Suprapubic skin (tissue), 4 donors: ENCODE measurements at regions not wholly inside any gene's neighbourhood (a gene's known extent, or its start where the extent isn't known, plus 50 kb on each side); places are given as distances from the start of the nearest gene placed in this dataset.

ENCODE experiments used
- POLR2A ChIP-seq, 2 donors: fragments of 450-650 bp; IDR thresholded peaks; one replicate each; pipeline ENCODE4 v1.6.1; 2017; ENCODE audit warnings: antibody characterized with exemption in 2 of 2, mild to moderate bottlenecking in 2 of 2, moderate library complexity in 2 of 2
- POLR2AphosphoS5 ChIP-seq, 3 donors: sonication (generic); formaldehyde crosslinking; IDR thresholded peaks; one replicate each; pipeline ENCODE4 v1.6.1; 2017; ENCODE audit warnings: antibody characterized with exemption in 3 of 3
- TF ChIP-seq, protein P1 (sequence below), 2 donors: fragments of 200-600 bp in 1 of 2; fragments of 450-650 bp in 1 of 2; sonication (generic) in 1 of 2; IDR thresholded peaks; one replicate each; pipeline ENCODE4 v1.5.1; 2016 to 2019; ENCODE audit warnings: antibody characterized with exemption in 2 of 2, mild to moderate bottlenecking in 1 of 2, moderate library complexity in 1 of 2

DNA sequence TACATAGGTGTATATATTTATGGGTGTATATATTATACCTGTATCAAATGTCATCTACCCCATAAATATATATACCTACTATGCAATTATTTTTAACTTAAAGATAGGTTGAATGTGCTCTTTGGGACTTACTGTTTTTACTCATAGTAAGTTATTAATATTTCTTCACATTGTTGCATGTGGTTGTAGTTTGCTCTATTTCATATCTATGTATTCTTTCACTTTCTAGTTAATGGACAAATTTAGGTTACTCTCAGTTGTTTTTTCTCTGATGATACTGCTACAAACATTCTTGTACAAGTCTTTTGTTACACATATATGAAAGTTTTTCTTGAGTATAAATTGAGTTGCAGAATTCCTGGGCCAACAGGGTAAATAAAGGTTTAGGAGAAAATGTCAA, 601.8 kb upstream of the ID2 start:
- TF ChIP-seq, protein P1, sequence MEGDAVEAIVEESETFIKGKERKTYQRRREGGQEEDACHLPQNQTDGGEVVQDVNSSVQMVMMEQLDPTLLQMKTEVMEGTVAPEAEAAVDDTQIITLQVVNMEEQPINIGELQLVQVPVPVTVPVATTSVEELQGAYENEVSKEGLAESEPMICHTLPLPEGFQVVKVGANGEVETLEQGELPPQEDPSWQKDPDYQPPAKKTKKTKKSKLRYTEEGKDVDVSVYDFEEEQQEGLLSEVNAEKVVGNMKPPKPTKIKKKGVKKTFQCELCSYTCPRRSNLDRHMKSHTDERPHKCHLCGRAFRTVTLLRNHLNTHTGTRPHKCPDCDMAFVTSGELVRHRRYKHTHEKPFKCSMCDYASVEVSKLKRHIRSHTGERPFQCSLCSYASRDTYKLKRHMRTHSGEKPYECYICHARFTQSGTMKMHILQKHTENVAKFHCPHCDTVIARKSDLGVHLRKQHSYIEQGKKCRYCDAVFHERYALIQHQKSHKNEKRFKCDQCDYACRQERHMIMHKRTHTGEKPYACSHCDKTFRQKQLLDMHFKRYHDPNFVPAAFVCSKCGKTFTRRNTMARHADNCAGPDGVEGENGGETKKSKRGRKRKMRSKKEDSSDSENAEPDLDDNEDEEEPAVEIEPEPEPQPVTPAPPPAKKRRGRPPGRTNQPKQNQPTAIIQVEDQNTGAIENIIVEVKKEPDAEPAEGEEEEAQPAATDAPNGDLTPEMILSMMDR (IDR thresholded peaks at IDR 0.05), result no peak
- no peak for TF ChIP-seq POLR2AphosphoS5 (IDR thresholded peaks at IDR 0.05)
- no peak for TF ChIP-seq POLR2A (IDR thresholded peaks at IDR 0.05)
